ENCODE measurements at regions not wholly inside any gene's neighbourhood (a gene's known extent, or its start where the extent isn't known, plus 50 kb on each side); places are given as distances from the start of the nearest gene placed in this dataset.

DNA sequence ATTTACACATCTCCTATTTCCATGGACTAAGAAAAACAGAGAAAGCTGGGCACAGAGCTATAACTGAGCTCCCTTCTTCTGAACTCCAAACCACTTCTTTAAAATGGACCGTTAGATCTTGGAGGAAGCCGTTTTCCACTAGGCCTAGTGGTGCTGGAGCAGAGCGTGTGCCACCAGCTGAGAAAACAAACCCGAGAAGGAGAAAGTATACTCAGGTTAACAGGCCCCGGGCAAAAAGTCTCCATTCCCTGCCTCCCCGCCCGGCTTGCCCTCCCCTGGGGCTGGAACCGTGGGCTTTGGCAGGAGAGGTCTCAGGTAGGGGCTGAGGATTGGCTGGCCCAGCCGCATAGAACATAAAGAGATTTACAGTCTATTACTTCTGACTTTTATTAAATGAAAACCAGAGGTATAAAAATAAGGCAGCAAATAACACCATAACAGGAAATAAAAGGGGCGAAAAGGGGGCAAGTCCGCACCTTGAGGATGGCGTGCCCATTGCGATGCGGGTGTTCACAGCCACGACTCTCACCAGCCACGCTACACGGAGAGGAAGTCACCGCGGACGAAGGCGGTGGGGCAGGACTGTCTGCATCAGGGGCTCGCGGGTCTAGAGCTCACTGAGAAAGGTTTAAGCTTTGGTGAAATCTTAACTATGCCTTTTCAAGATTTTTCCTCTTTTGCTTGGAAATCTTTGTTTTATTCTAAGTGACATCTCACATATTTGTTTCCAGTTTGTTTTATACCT, 191.2 kb upstream of the GMDS start:
- no peak for TF ChIP-seq CTCF (conservative IDR thresholded peaks at IDR 0.05; ENCODE audit: low read depth, low read length)
- no peak for TF ChIP-seq EZH2 (IDR thresholded peaks at IDR 0.05; ENCODE audit: low read length, unreplicated experiment)
- TF ChIP-seq EZH2phosphoT487 (IDR thresholded peaks at IDR 0.05; ENCODE audit: borderline replicate concordance, low read length), result no peak

Measured in PC-3 (cell line).